Lower leg skin (tissue), 3 donors: ENCODE measurements at regions not wholly inside any gene's neighbourhood (a gene's known extent, or its start where the extent isn't known, plus 50 kb on each side); places are given as distances from the start of the nearest gene placed in this dataset.

Experiments used
- POLR2A ChIP-seq, 2 donors: fragments of 450-650 bp; IDR thresholded peaks; one replicate each; pipeline ENCODE4 v1.6.1; 2016 to 2017; ENCODE audit warnings: antibody characterized with exemption in 2 of 2, mild to moderate bottlenecking in 1 of 2, moderate library complexity in 1 of 2
- TF ChIP-seq, protein P1 (sequence below), 3 donors: fragments of 450-650 bp; IDR thresholded peaks; one replicate each; pipeline ENCODE4 v1.5.1; 2016; ENCODE audit warnings: antibody characterized with exemption in 3 of 3, mild to moderate bottlenecking in 3 of 3, moderate library complexity in 2 of 3

GRCh38 chr1:87246436-87246835, 82.2 kb upstream of the LMO4 start:
- TF ChIP-seq, protein P1, sequence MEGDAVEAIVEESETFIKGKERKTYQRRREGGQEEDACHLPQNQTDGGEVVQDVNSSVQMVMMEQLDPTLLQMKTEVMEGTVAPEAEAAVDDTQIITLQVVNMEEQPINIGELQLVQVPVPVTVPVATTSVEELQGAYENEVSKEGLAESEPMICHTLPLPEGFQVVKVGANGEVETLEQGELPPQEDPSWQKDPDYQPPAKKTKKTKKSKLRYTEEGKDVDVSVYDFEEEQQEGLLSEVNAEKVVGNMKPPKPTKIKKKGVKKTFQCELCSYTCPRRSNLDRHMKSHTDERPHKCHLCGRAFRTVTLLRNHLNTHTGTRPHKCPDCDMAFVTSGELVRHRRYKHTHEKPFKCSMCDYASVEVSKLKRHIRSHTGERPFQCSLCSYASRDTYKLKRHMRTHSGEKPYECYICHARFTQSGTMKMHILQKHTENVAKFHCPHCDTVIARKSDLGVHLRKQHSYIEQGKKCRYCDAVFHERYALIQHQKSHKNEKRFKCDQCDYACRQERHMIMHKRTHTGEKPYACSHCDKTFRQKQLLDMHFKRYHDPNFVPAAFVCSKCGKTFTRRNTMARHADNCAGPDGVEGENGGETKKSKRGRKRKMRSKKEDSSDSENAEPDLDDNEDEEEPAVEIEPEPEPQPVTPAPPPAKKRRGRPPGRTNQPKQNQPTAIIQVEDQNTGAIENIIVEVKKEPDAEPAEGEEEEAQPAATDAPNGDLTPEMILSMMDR (IDR thresholded peaks at IDR 0.05) = no peak
- no peak for TF ChIP-seq POLR2A (IDR thresholded peaks at IDR 0.05)
